Astrocyte (in vitro differentiated cells and primary cell): ENCODE measurements at regions not wholly inside any gene's neighbourhood (a gene's known extent, or its start where the extent isn't known, plus 50 kb on each side); places are given as distances from the start of the nearest gene placed in this dataset.
"Not testable (repeated sequence)": the region's sequence is repeated elsewhere in the genome, so short reads cannot be mapped to it uniquely, and the experiment has no call there.

ENCODE experiments used
- EZH2 ChIP-seq: IDR thresholded peaks from 2 replicates; pipeline ENCODE4 v1.6.1; 2012; ENCODE audit warnings: mild to moderate bottlenecking, low read length, inconsistent platforms; ENCODE audit not compliant: insufficient read depth
- TF ChIP-seq, protein P1 (sequence below): IDR thresholded peaks from 2 replicates; pipeline ENCODE4 v1.5.1; 2011; ENCODE audit warnings: low read depth, mild to moderate bottlenecking, inconsistent platforms, low read length, moderate library complexity; ENCODE audit not compliant: insufficient read depth

- TF ChIP-seq, protein P1, sequence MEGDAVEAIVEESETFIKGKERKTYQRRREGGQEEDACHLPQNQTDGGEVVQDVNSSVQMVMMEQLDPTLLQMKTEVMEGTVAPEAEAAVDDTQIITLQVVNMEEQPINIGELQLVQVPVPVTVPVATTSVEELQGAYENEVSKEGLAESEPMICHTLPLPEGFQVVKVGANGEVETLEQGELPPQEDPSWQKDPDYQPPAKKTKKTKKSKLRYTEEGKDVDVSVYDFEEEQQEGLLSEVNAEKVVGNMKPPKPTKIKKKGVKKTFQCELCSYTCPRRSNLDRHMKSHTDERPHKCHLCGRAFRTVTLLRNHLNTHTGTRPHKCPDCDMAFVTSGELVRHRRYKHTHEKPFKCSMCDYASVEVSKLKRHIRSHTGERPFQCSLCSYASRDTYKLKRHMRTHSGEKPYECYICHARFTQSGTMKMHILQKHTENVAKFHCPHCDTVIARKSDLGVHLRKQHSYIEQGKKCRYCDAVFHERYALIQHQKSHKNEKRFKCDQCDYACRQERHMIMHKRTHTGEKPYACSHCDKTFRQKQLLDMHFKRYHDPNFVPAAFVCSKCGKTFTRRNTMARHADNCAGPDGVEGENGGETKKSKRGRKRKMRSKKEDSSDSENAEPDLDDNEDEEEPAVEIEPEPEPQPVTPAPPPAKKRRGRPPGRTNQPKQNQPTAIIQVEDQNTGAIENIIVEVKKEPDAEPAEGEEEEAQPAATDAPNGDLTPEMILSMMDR: not testable (repeated sequence)
- not testable (repeated sequence) for TF ChIP-seq EZH2
Observed at GRCh38 chr1:38146079-38146478, 99.5 kb upstream of the POU3F1 start.
